ENCODE measurements at regions not wholly inside any gene's neighbourhood (a gene's known extent, or its start where the extent isn't known, plus 50 kb on each side); places are given as distances from the start of the nearest gene placed in this dataset.

DNA sequence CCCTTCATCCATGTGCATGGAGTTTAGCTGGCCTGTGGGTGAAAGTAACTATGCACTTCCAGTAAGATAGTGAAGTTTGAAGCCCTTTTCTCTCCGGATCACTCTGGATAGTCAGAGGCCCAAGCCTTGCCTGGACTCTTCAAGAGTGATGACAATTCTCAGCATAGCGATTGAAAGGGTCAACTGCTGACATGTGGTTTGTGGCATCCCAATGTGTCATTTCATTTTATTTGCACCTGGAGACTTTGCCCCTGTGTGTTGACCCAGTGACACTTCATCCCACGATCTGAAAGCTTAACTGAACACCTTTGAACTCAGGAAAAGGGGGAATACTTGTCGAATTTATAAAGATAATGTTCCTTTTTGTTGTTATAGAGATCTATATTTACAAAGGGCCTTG is 711.9 kb upstream of the TMEM132C start:
- Histone ChIP-seq H3K4me3 (ENCODE audit: extremely low read depth in 1 of 4, insufficient read depth in 2 of 4, low read depth in 3 of 4, low read length in 4 of 4) (no peak overlapping the region), H3K79me2 (ENCODE audit: control insufficient read depth in 1 of 2, insufficient read depth in 2 of 2, low read length in 2 of 2) (no peaks in the 10 kb centered on the region), H3K4me1 (replicated peaks in 1 of 4; ENCODE audit: control insufficient read depth in 3 of 4, insufficient read depth in 4 of 4, low read length in 3 of 4) (peaks cover 0 to 3% (median 0%) of the 10 kb centered on the region in 4 experiments; a peak in 1 of 7 replicates), H3K27ac (ENCODE audit: low read depth, low read length) (no peak overlapping the region), H3K23me2 (ENCODE audit: low read depth, low read length) (no peaks in the 10 kb centered on the region), H2BK15ac (ENCODE audit: low read length) (no peak overlapping the region), H4K5ac (ENCODE audit: insufficient read length, low read depth, low read length) (no peak overlapping the region), H2AK5ac (ENCODE audit: low read depth, low read length) (no peak overlapping the region), H2BK12ac (ENCODE audit: low read depth, low read length) (no peak overlapping the region), H3K4ac (replicated peaks; ENCODE audit: insufficient read length, low read depth, low read length) (no peak overlapping the region), H4K8ac (ENCODE audit: extremely low read depth, insufficient read depth, low read length) (no peak overlapping the region), H3K79me1 (ENCODE audit: low read depth, low read length) (no peaks in the 10 kb centered on the region), H2AFZ (ENCODE audit: low read length) (no peak overlapping the region), H3K4me2 (ENCODE audit: insufficient read depth in 1 of 2, low read depth in 2 of 2, low read length in 2 of 2) (no peak overlapping the region), H3K23ac (ENCODE audit: insufficient read length) (no peak overlapping the region), H3K56ac (replicated peaks; ENCODE audit: insufficient read length, low read depth, low read length) (no peak overlapping the region), H2BK120ac (replicated peaks; ENCODE audit: low read depth, low read length) (no peak overlapping the region), H4K91ac (replicated peaks; ENCODE audit: insufficient read length, low read length) (no peak overlapping the region), H4K20me1 (replicated peaks in 1 of 2; ENCODE audit: control insufficient read depth in 1 of 2, insufficient read depth in 2 of 2, low read length in 2 of 2) (no peaks in the 10 kb centered on the region), H3K27me3 (replicated peaks in 1 of 4; ENCODE audit: control insufficient read depth in 3 of 4, extremely low read depth in 1 of 4, insufficient read depth in 3 of 4, low read length in 3 of 4) (no peaks in the 10 kb centered on the region), H2BK20ac (ENCODE audit: low read length) (no peak overlapping the region), H3K18ac (ENCODE audit: extremely low read depth, low read length) (no peak overlapping the region), H3K9ac (replicated peaks in 1 of 4; ENCODE audit: extremely low read depth in 1 of 4, low read depth in 3 of 4, low read length in 3 of 4) (no peak overlapping the region), H3K9me3 (ENCODE audit: insufficient read depth in 2 of 2, low read depth in 1 of 2, low read length in 1 of 2) (no peaks in the 10 kb centered on the region), H2BK5ac (ENCODE audit: low read depth, low read length) (no peak overlapping the region), H3K36me3 (ENCODE audit: control insufficient read depth in 2 of 4, insufficient read depth in 4 of 4, low read length in 3 of 4) (no peaks in the 10 kb centered on the region), H3K14ac (ENCODE audit: insufficient read length) (no peak overlapping the region)
- ChIA-PET POLR2A (ENCODE audit: partially characterized antibody) (interaction anchor here (0.7 kb wide), 1 partner anchor 29 kb away, joined by 4 read pairs; no protein-coding TSS in a partner anchor), CTCF (ENCODE audit: partially characterized antibody) (no interaction called here)
- FAIRE-seq (no peak), DNase-seq (ENCODE audit: low read depth in 1 of 2, low spot score in 2 of 2) (no peak)
- WGBS, 2 experiments (ENCODE audit: extremely low coverage in 1 of 2, insufficient coverage in 1 of 2, insufficient read length in 1 of 2, insufficient replicate concordance in 2 of 2, low coverage in 1 of 2, low lambda C conversion rate in 2 of 2, missing lambda C conversion rate in 1 of 2), result 88% methylated on average over 4 of the region's 4 CpGs; no CpG with 5 or more reads in 1 of the 2 experiments
- TF ChIP-seq HDAC2 (IDR thresholded peaks at IDR 0.05; ENCODE audit: borderline replicate concordance in 1 of 2, low read depth in 2 of 2, low read length in 2 of 2) (no peak), YY1 (IDR thresholded peaks at IDR 0.05; ENCODE audit: low read depth, low read length) (no peak)
